ENCODE measurements at regions not wholly inside any gene's neighbourhood (a gene's known extent, or its start where the extent isn't known, plus 50 kb on each side); places are given as distances from the start of the nearest gene placed in this dataset.

DNA sequence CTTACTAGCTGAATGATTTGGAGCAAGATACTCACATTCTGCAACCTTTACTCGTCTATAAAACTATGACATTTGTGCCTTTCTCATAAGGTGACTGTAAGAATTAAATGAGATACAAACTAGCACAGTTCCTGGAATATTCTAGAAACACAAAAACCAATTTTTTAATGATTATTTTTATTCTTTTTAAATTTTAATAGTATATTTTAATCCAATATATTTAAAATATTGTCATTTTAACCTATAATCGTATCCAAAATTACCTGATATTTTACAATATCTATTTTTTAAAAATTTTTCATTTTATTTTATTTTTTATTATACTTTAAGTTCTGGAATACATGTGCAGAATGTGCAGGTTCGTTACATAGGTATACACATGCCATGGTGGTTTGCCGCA lies 238.1 kb downstream of the OLFM4 start:
- Histone ChIP-seq H3K27ac (no peak overlapping the region), H3K4me1 (no peaks in the 10 kb centered on the region), H3K9me3 (no peaks in the 10 kb centered on the region), H3K36me3 (ENCODE audit: insufficient read depth in 1 of 2, low read depth in 1 of 2) (no peaks in the 10 kb centered on the region), H3K4me3 (no peak overlapping the region), H3K27me3 (ENCODE audit: insufficient read depth in 3 of 3, low read length in 2 of 3) (peaks cover 0 to 2% (median 2%) of the 10 kb centered on the region in 3 donors)
- ATAC-seq (no peak), DNase-seq (no peak)
- 74 to 81% (median 77%) methylated on average over 4 of the region's 4 CpGs for whole genome bisulfite sequencing, 3 donors
- intact Hi-C loops (cut with DNase I), result no loop called here
- TF ChIP-seq, protein P1, sequence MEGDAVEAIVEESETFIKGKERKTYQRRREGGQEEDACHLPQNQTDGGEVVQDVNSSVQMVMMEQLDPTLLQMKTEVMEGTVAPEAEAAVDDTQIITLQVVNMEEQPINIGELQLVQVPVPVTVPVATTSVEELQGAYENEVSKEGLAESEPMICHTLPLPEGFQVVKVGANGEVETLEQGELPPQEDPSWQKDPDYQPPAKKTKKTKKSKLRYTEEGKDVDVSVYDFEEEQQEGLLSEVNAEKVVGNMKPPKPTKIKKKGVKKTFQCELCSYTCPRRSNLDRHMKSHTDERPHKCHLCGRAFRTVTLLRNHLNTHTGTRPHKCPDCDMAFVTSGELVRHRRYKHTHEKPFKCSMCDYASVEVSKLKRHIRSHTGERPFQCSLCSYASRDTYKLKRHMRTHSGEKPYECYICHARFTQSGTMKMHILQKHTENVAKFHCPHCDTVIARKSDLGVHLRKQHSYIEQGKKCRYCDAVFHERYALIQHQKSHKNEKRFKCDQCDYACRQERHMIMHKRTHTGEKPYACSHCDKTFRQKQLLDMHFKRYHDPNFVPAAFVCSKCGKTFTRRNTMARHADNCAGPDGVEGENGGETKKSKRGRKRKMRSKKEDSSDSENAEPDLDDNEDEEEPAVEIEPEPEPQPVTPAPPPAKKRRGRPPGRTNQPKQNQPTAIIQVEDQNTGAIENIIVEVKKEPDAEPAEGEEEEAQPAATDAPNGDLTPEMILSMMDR (IDR thresholded peaks at IDR 0.05), result no peak

DNA sequence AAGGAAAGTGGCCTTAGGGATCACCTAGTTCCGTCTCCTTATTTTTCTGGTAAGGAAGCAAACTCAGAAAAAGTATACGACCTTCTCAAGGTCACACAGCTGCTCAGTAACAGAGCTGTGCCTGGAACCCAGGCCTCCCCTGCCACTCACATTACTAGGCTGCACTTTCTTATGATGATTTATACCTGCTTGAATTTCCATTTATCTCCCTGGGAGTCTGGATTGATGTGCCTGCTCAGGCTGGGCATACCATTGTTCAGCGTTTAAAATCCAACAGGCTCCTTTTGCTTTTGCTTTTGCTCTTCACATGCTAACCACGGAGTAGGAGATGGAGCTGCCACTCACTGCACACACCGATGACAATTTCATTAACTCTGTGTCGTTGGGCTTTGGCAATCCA lies 241.0 kb downstream of the OLFM4 start:
- no peak overlapping the region for H3K27ac ChIP-seq
- TF ChIP-seq, protein P1 (IDR thresholded peaks at IDR 0.05), result no peak
- no peaks in the 10 kb centered on the region for H3K4me1 ChIP-seq
- peaks cover 0 to 5% (median 2%) of the 10 kb centered on the region in 3 donors for H3K27me3 ChIP-seq (ENCODE audit: insufficient read depth in 3 of 3, low read length in 2 of 3)
- H3K4me3 ChIP-seq, result no peak overlapping the region
- intact Hi-C loops (cut with DNase I), result no loop called here
- no peaks in the 10 kb centered on the region for H3K36me3 ChIP-seq (ENCODE audit: insufficient read depth in 1 of 2, low read depth in 1 of 2)
- no peak for ATAC-seq
- no peaks in the 10 kb centered on the region for H3K9me3 ChIP-seq
- no peak for DNase-seq
- 54 to 57% (median 54%) methylated on average over 6 of the region's 6 CpGs for WGBS, 3 donors

DNA sequence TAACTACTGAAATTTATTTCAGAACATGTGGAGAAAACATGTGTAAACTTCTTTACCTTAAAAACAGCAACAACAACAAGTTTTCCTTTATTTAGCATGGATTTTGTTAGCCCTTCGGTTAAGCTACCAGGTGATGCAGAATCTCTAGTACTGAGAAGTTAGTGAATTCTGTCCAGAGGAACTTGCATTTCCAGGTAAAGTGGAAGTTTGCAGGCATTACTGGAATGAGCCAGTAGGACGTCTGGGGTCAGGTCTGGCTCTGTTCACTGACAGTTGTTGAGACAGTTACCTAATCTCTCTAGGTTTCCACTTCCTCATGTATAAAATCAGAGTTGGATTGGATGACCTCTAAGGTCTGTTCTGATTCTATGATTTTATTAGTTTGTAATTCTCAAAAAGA lies 244.3 kb downstream of the OLFM4 start:
- ATAC-seq, result no peak
- intact Hi-C loops (cut with DNase I), result no loop called here
- no peaks in the 10 kb centered on the region for H3K9me3 ChIP-seq
- no peaks in the 10 kb centered on the region for H3K4me1 ChIP-seq
- TF ChIP-seq, protein P1 (IDR thresholded peaks at IDR 0.05), result no peak
- DNase-seq, result no peak
- no peak overlapping the region for H3K27ac ChIP-seq
- no peak overlapping the region for H3K4me3 ChIP-seq
- WGBS, 3 donors, result 50 to 60% (median 53%) methylated on average over 2 of the region's 2 CpGs
- peaks cover 0 to 5% (median 2%) of the 10 kb centered on the region in 3 donors for H3K27me3 ChIP-seq (ENCODE audit: insufficient read depth in 3 of 3, low read length in 2 of 3)
- no peaks in the 10 kb centered on the region for H3K36me3 ChIP-seq (ENCODE audit: insufficient read depth in 1 of 2, low read depth in 1 of 2)

DNA sequence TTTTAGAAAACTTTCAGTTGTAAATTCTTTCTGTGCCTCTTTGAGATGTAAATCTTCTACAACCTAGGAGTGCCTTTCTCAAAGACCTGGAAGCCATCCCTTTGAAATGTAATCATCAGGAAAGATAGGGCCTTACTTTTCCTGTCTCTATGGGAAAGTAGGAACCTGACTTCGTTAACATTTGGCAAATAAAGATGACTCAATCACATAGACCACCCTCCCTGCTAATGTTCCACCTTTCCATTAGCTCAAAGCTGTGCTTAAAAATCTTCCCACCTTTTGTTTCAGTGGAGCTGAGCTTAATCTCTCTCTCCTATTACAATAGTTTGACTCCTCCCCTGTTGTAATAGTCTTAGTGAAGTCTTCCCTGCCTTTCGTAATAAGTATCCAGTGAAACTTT lies 247.7 kb downstream of the OLFM4 start:
- TF ChIP-seq, protein P1 (IDR thresholded peaks at IDR 0.05), result no peak
- ATAC-seq, result no peak
- WGBS, 3 donors, result 25 to 27% (median 26%) methylated on average over 2 of the region's 2 CpGs

DNA sequence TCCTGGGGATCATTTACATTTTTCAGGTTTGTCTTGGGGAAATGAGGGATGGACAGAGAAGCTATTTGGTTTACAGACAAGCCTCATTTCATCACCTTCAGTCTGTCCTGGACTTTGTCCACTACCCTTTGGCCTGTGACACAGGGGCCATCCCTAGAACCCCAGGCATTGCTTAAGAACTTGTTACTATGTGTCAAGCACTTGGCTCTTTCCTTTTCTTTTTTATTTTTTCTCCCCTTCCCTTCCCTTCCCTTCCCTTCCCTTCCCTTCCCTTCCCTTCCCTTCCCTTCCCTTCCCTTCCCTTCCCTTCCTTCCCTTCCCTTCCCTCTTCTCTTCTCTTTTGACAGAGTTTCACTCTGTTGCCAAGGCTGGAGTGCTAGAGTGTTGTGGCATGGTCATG lies 253.1 kb downstream of the OLFM4 start:
- TF ChIP-seq, protein P1 (IDR thresholded peaks at IDR 0.05), result no peak
- ATAC-seq, result no peak

More for the DNA sequence above, 247.7 kb downstream of the OLFM4 start:
- DNase-seq, result no peak
- intact Hi-C loops (cut with DNase I), result no loop called here
- Histone ChIP-seq H3K4me1 (no peaks in the 10 kb centered on the region), H3K27ac (no peak overlapping the region), H3K36me3 (ENCODE audit: insufficient read depth in 1 of 2, low read depth in 1 of 2) (no peaks in the 10 kb centered on the region), H3K27me3 (ENCODE audit: insufficient read depth in 3 of 3, low read length in 2 of 3) (peaks cover 0 to 5% (median 0%) of the 10 kb centered on the region in 3 donors), H3K4me3 (no peak overlapping the region), H3K9me3 (no peaks in the 10 kb centered on the region)

More for the DNA sequence above, 253.1 kb downstream of the OLFM4 start:
- no peak for DNase-seq
- Histone ChIP-seq H3K9me3 (no peaks in the 10 kb centered on the region), H3K36me3 (ENCODE audit: insufficient read depth in 1 of 2, low read depth in 1 of 2) (no peaks in the 10 kb centered on the region), H3K4me1 (no peaks in the 10 kb centered on the region), H3K27ac (no peak overlapping the region), H3K4me3 (no peak overlapping the region), H3K27me3 (ENCODE audit: insufficient read depth in 3 of 3, low read length in 2 of 3) (no peaks in the 10 kb centered on the region)
- intact Hi-C loops (cut with DNase I), result no loop called here

Measured in psoas muscle (tissue), 7 donors.